HG03095 (cell line): ENCODE measurements at regions not wholly inside any gene's neighbourhood (a gene's known extent, or its start where the extent isn't known, plus 50 kb on each side); places are given as distances from the start of the nearest gene placed in this dataset.
A peak's percentile ranks its signal among the peaks of the same experiment; 100 is the strongest.

Experiments
- ATAC-seq: cut with Tn5 transposase; IDR thresholded peaks from one replicate; pipeline ENCODE4 v1.9.1; 2021; ENCODE audit warnings: moderate library complexity; ENCODE audit not compliant: unreplicated experiment

GRCh38 chr9:110047232-110047954 is 160.6 kb downstream of the C9orf152 start:
- ATAC-seq = peak; percentile 11

DNA sequence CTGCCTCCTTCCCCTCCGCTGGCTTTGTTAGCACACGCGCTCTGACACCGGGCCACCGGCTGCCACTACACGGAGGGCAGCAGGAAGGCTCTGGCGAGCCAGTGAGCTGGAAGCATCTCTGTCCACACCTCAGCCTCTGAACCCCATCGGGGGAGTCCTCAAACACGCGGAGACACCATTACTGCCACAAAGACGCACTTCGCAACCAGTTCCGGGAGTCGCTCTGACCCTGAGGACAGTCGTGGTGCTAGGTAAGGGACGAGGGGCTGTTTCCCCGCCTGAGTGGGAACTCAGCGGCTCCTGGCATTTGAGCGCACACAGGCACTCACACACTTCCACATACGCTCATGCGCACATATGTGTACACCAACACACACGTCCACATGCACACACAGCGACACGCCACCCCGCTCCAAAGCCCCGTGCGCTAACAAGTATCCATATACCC is 160.0 kb downstream of the C9orf152 start:
- ATAC-seq = peak; percentile 32

- peak; percentile 76 for ATAC-seq
Measured at GRCh38 chr9:110048403-110048975, 159.5 kb downstream of the C9orf152 start.

GRCh38 chr9:110048976-110049698 is 158.8 kb downstream of the C9orf152 start:
- ATAC-seq = peak; percentile 19

DNA sequence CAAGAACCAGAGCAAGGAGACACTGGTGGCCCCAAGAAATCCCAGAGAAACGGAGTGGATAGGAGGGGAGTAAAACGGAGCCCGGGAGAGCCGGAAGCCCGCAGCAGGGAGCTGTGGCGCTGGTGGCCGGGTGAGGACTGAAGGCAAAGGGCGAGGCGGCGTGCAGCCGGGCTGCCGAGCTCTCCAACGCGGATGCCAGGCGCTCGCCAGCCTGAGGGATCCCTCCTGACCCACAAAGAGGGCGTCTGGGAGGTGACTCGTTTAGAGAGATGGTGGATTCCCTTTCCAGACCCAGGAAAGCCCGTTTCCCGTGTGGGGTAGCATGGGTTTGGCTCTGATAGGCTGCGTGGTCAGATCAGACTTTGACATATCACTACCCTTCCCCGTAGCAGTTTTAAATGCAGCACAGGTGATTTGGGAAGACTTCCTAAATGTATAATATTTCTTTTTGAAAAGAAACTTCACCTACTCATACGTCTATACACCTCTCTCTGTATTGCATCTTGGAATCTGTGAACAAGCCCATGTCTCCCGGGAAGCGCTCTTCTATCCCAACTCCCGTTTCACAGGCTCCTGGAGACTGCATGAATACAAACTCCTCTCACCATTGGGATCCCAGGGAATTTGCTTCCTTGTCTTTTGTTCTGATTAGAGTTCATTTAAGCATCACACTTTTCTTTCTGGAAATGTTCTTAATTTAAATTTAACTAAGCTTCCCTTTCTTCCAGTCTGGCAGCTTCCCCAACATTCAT is 158.1 kb downstream of the C9orf152 start:
- ATAC-seq = no peak

GRCh38 chr9:110050925-110051355 is 157.0 kb downstream of the C9orf152 start:
- no peak for ATAC-seq

- no peak for ATAC-seq
Measured at GRCh38 chr9:110056062-110056461, 151.9 kb downstream of the C9orf152 start.

DNA sequence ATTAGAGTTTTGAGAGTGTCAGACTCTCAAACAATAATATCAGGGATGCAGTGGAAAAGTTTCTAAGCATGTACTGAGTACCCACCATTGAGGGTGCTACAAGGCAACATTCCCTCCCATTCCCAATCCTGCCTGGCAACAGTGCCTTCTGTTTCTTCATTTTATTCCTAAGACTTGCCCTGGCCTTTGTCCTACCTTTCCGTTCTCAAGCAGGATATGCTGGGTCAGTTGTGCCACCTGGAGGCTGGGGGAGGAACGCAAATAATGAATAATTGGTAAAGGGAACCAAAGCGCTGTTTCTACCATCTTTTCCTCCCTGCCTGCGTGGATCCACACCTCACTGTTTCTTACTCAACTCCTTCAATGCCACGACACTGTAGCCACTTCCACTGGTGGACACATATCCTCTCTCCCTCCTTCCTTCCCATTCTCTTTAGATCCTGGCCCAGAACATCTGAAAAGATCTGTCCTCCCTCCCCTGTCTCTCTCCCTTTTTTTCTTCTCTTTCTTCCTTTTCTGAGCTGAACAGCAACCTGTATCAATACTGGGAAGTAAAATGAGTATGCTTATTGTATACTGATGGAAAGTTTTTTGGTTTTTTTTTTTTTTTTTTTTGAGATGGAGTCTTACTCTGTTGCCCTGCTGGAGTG is 149.5 kb downstream of the C9orf152 start:
- no peak for ATAC-seq

- no peak for ATAC-seq
Measured at GRCh38 chr9:110059461-110059860, 148.5 kb downstream of the C9orf152 start.

- ATAC-seq = no peak
Measured at GRCh38 chr9:110064803-110065202, 143.2 kb downstream of the C9orf152 start.

DNA sequence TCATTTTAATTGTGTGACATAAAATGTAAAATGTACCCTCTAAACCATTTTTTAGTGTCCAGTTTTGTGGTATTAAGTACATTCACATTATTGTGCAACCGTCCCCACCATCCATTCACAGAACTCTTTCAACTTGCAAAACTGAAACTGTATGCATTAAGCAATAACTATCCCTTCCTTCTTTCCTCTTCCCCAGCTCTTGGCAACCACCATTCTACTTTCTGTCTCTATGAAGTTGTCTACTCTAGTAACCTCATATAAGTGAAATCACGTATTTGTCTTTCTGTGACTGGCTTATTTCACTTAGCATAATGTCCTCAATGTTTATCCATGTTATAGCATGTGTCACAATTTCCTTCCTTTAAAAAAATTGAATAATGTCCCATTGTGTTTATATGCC is 142.4 kb downstream of the C9orf152 start:
- peak; percentile 74 for ATAC-seq

DNA sequence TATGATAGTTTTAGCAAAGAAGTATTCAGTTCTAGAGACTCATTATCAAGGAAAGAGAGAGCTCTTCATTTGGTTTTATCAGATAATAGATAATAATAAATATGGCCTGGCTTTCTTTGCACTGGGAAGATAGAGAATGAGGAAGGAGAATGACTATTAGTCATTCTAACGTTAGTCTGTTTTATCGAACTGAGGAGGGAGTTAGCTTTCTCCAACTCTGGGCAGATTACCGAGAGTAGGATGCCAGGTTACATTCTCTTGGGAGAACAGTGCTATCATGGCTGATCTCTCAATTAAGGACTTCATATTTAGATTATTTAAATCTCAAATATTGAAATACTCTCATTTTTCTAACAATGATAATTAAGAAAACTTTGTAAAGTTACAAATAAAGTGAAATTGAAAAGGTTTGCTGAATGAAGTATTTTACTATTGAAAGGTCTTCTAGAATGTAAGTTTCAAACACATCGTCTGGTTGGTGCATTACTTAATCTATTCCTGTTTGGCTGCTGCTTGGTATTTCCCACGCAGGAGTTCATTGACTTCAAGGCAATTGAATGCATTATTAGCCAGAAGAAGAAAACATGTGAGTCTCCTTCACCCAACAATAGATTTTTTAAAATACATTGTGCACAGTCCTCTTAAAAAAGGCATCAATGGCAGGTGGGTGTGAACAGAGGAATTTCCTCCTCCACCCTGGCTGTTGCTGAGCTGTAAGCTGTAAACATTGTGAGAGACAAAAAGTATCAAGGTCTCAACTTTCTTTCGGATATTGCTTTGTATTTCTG is 140.8 kb downstream of the C9orf152 start:
- ATAC-seq = no peak

DNA sequence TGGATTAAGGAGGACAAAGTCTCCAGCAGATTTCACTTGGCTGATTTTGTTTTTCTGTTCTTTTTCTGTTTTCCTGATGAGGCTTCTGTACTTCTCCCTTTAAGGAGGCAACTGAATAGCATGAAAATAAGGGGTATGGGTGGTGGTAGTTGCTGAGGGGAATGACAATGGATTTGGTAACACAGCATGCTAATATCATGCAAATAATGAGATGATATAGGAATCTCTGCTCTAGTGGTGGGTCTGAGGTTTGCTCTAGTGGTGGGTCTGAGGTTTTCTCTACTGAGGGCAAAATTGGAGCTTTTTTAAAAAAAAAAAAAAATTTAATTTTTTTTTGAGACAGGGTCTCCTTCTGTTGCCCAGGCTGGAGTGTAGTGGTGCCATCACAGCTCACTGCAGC is 139.7 kb downstream of the C9orf152 start:
- no peak for ATAC-seq

- ATAC-seq = no peak
Measured at GRCh38 chr9:110069326-110070248, 138.4 kb downstream of the C9orf152 start.

DNA sequence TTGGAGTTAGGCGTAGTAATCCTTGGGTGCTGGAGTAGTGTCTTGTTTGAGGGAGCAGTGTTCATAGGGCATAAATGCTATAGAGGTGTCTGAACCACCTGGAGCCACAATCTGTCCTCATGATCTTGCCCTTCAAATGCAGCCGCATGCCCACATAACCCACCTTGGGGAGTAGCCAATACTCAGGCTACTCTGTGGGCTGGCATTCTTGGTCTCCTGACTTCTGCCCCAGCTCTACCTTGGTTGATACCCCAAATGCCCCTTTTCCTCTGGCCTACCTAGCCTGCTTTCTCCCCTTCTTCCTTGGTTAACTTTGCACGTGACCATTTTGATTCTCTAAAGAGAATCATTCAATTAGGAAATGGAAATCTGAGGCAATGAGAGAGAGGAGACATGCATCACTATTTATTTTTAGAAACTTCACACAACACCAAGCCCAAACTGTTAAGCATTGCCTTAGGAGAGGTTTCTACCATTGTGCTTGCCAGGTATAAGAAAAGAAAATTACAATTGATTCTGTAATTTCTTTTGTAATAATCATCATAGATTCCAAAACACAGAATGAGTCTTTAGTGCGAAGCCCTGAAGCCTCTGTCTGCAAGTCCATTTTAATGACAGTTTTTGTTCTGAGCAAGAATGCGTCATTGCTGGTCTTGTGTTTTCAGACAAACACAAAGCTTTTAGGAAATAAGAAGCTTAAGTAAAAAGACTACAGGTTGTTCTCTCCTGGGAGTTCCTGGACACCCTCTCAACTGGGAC is 135.2 kb downstream of the C9orf152 start:
- no peak for ATAC-seq

DNA sequence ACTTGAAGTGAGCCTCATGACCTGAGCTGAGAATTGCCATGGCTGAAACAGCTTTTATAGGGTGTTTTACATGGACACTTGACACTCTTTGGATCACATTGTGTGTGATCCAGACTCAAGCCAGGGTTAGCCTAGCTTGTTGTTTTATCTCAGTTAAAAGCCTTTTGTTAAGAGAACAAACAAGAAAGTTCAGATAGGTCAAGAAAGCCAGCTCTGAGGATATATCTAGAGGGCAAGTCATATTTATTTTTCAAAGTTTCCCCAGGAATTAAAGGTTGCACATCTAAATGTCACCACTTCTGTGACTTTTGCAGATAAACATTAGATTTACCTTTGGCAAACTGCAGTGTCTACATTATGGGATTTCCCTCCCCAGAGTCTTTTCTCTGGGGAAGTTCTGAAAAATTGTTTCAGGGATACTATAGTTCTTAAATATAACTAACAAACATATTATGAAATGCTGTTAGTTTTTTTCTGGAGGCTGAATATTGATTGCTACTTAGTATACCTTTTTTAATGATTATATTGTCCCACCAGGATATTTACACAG is 134.5 kb downstream of the C9orf152 start:
- no peak for ATAC-seq

DNA sequence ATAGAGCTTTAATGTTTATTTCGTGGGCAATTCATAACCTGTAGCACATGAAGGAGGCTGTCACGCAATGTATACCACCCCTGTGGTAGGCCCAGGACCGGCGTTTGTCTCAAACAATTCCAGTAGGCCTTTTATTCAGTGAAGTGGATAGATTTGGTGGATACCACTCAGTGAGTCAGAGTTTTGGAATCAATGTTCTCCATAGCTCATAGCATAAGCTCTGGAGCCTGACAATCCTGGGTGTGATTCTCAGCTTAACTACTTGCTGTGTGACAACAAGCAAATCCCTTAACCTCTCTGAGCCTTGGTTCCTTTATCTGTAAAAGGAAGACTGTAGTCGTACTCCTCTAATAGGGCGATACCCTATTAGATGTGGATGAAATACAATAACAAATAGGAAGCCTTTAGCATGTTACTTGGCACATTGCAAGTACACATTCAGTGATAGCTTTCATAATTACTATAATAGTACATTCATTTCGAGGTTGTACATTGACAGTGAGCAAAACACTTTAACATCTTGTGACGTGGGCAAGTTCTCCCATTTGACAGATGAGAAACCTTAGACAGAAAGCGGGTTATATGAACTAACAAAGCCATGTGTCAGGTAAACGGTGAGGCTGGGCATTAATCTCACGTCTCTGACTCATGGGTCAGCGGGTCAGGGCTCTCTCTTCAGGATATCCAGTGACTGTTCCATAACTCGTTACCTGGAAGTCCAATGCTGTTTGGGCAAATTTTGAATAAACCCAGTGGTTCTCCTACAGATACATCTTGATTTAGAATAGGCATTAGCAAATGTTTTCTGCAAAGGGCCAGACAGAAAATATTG is 130.8 kb downstream of the C9orf152 start:
- no peak for ATAC-seq
